NB4 (cell line): ENCODE measurements at regions not wholly inside any gene's neighbourhood (a gene's known extent, or its start where the extent isn't known, plus 50 kb on each side); places are given as distances from the start of the nearest gene placed in this dataset.

Source experiments
- MAX ChIP-seq: IDR thresholded peaks from 2 replicates; pipeline ENCODE4 v1.6.1; 2011; ENCODE audit warnings: low read depth, low read length
- POLR2A ChIP-seq: IDR thresholded peaks from 2 replicates; pipeline ENCODE4 v1.6.1; 2011; ENCODE audit warnings: mild to moderate bottlenecking; ENCODE audit not compliant: insufficient read length; ENCODE audit errors: extremely low read depth
- TF ChIP-seq, protein P1 (sequence below): IDR thresholded peaks from one replicate; pipeline ENCODE4 v1.5.1; 2012; ENCODE audit warnings: low read depth, low read length

DNA sequence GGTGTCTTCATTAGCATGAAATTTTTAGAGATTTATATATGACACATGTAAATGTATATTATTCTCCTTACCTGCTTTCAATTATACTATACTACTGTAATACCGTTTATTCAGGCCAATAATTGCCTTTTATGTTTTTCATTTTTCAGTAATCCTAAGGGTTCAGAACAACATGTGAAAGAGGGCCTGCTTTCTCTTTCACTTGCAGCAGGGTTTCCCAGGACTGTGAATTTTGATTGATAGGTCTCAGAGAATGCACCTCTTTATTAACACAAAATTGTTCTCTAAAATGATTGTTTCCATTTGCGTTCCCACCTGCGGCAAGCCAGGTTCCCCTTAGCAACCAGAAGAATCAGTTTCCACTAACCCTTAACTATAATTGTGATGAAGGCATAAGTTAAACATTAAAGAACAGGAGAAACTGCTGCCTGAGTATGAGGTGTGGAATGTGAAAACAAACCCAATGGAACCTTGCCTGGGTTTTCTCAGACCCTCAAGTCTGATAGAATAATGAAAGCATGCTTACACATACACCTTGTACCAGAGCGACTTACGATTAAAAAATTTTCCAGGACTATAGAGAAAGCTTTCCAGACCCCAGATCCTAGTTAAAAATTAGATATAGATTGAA lies 1591.2 kb upstream of the LRRTM1 start:
- TF ChIP-seq, protein P1, sequence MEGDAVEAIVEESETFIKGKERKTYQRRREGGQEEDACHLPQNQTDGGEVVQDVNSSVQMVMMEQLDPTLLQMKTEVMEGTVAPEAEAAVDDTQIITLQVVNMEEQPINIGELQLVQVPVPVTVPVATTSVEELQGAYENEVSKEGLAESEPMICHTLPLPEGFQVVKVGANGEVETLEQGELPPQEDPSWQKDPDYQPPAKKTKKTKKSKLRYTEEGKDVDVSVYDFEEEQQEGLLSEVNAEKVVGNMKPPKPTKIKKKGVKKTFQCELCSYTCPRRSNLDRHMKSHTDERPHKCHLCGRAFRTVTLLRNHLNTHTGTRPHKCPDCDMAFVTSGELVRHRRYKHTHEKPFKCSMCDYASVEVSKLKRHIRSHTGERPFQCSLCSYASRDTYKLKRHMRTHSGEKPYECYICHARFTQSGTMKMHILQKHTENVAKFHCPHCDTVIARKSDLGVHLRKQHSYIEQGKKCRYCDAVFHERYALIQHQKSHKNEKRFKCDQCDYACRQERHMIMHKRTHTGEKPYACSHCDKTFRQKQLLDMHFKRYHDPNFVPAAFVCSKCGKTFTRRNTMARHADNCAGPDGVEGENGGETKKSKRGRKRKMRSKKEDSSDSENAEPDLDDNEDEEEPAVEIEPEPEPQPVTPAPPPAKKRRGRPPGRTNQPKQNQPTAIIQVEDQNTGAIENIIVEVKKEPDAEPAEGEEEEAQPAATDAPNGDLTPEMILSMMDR: no peak
- TF ChIP-seq POLR2A (no peak), MAX (no peak)
